GM21515 (cell line): ENCODE measurements at regions not wholly inside any gene's neighbourhood (a gene's known extent, or its start where the extent isn't known, plus 50 kb on each side); places are given as distances from the start of the nearest gene placed in this dataset.

Experiments used
- ATAC-seq: cut with Tn5 transposase; IDR thresholded peaks from one replicate; pipeline ENCODE4 v1.9.1; 2021; ENCODE audit not compliant: unreplicated experiment

GRCh38 chr6:169881976-169882375 is 130.6 kb downstream of the ERMARD start:
- ATAC-seq: no peak

- no peak for ATAC-seq
Measured at GRCh38 chr6:169881398-169881797, 130.0 kb downstream of the ERMARD start.

GRCh38 chr6:169880516-169880915 is 129.1 kb downstream of the ERMARD start:
- no peak for ATAC-seq

GRCh38 chr6:169869301-169869700 is 117.9 kb downstream of the ERMARD start:
- ATAC-seq: no peak

- ATAC-seq: peak; percentile 65
Measured at GRCh38 chr6:169868458-169868857, 117.0 kb downstream of the ERMARD start.

GRCh38 chr6:169867751-169868191 is 116.3 kb downstream of the ERMARD start:
- ATAC-seq: no peak

GRCh38 chr6:169866668-169867521 is 115.5 kb downstream of the ERMARD start:
- ATAC-seq: no peak

- no peak for ATAC-seq
Measured at GRCh38 chr6:169866140-169866534, 114.7 kb downstream of the ERMARD start.

GRCh38 chr6:169865346-169866139 is 114.1 kb downstream of the ERMARD start:
- no peak for ATAC-seq

GRCh38 chr6:169864148-169865020 is 113.0 kb downstream of the ERMARD start:
- ATAC-seq: no peak

- no peak for ATAC-seq
Measured at GRCh38 chr6:169863710-169864109, 112.3 kb downstream of the ERMARD start.

- ATAC-seq: no peak
Measured at GRCh38 chr6:169862892-169863525, 111.6 kb downstream of the ERMARD start.

GRCh38 chr6:169862043-169862891 is 110.8 kb downstream of the ERMARD start:
- ATAC-seq: no peak

GRCh38 chr6:169861431-169862042 is 110.1 kb downstream of the ERMARD start:
- no peak for ATAC-seq

GRCh38 chr6:169859978-169860703 is 108.7 kb downstream of the ERMARD start:
- no peak for ATAC-seq

- no peak for ATAC-seq
Measured at GRCh38 chr6:169859401-169859977, 108.1 kb downstream of the ERMARD start.

- no peak for ATAC-seq
Measured at GRCh38 chr6:169858935-169859351, 107.5 kb downstream of the ERMARD start.

- no peak for ATAC-seq
Measured at GRCh38 chr6:169858293-169858934, 107.0 kb downstream of the ERMARD start.
